ENCODE measurements at regions not wholly inside any gene's neighbourhood (a gene's known extent, or its start where the extent isn't known, plus 50 kb on each side); places are given as distances from the start of the nearest gene placed in this dataset.

- H3K9me3 ChIP-seq (replicated peaks; ENCODE audit: insufficient read depth, low read length), result no peaks in the 10 kb centered on the region
- peaks cover 32% of the 10 kb centered on the region for H3F3A ChIP-seq (ENCODE audit: insufficient read depth, low read length)
- no peak overlapping the region for H3K4me2 ChIP-seq (ENCODE audit: low read depth, low read length)
- H4K20me1 ChIP-seq (ENCODE audit: insufficient read depth, low read length), result no peaks in the 10 kb centered on the region
- H3K36me3 ChIP-seq (replicated peaks; ENCODE audit: insufficient read depth, low read length), result no peaks in the 10 kb centered on the region
- H3K4me1 ChIP-seq (ENCODE audit: low read length), result peaks cover 44% of the 10 kb centered on the region
- H3K27ac ChIP-seq (ENCODE audit: low read length), result no peak overlapping the region
- no peaks in the 10 kb centered on the region for H3K79me2 ChIP-seq (ENCODE audit: low read length)
- DNase-seq, result no peak
- H3K27me3 ChIP-seq (replicated peaks; ENCODE audit: insufficient read depth, low read length), result no peaks in the 10 kb centered on the region
- no peaks in the 10 kb centered on the region for H3K9me2 ChIP-seq (replicated peaks; ENCODE audit: insufficient read depth, low read length)
- H3K9ac ChIP-seq (ENCODE audit: low read length), result no peak overlapping the region
- H2AFZ ChIP-seq (ENCODE audit: low read length), result no peak overlapping the region
- no peak overlapping the region for H3K4me3 ChIP-seq (ENCODE audit: low read length)
- TF ChIP-seq EZH2phosphoT487 (IDR thresholded peaks at IDR 0.05; ENCODE audit: low read length), result no peak
- TF ChIP-seq CTCF (IDR thresholded peaks at IDR 0.05; ENCODE audit: low read length), result no peak
- no peak for TF ChIP-seq EZH2 (optimal IDR thresholded peaks at IDR 0.05; ENCODE audit: low read depth, low read length)
Observed at GRCh38 chr3:177322881-177323280, 125.6 kb upstream of the TBL1XR1 start.

GRCh38 chr3:177329854-177330253, 132.6 kb upstream of the TBL1XR1 start:
- H3K4me3 ChIP-seq (ENCODE audit: low read length), result no peak overlapping the region
- no peak overlapping the region for H3K4me2 ChIP-seq (ENCODE audit: low read depth, low read length)
- H3K4me1 ChIP-seq (ENCODE audit: low read length), result peaks cover 10% of the 10 kb centered on the region
- no peak for DNase-seq
- no peaks in the 10 kb centered on the region for H3K36me3 ChIP-seq (replicated peaks; ENCODE audit: insufficient read depth, low read length)
- H2AFZ ChIP-seq (ENCODE audit: low read length), result no peak overlapping the region
- H3K9me3 ChIP-seq (replicated peaks; ENCODE audit: insufficient read depth, low read length), result no peaks in the 10 kb centered on the region
- H3K27ac ChIP-seq (ENCODE audit: low read length), result no peak overlapping the region
- H3K9me2 ChIP-seq (replicated peaks; ENCODE audit: insufficient read depth, low read length), result no peaks in the 10 kb centered on the region
- TF ChIP-seq EZH2 (optimal IDR thresholded peaks at IDR 0.05; ENCODE audit: low read depth, low read length), result no peak
- TF ChIP-seq CTCF (IDR thresholded peaks at IDR 0.05; ENCODE audit: low read length), result no peak
- TF ChIP-seq EZH2phosphoT487 (IDR thresholded peaks at IDR 0.05; ENCODE audit: low read length), result no peak
- H3K27me3 ChIP-seq (replicated peaks; ENCODE audit: insufficient read depth, low read length), result no peaks in the 10 kb centered on the region
- H3K9ac ChIP-seq (ENCODE audit: low read length), result no peak overlapping the region
- peaks cover 7% of the 10 kb centered on the region for H3F3A ChIP-seq (ENCODE audit: insufficient read depth, low read length)
- H3K79me2 ChIP-seq (ENCODE audit: low read length), result no peaks in the 10 kb centered on the region
- H4K20me1 ChIP-seq (ENCODE audit: insufficient read depth, low read length), result no peaks in the 10 kb centered on the region

- Histone ChIP-seq H4K20me1 (ENCODE audit: insufficient read depth, low read length) (no peaks in the 10 kb centered on the region), H3K27ac (ENCODE audit: low read length) (no peak overlapping the region), H3F3A (ENCODE audit: insufficient read depth, low read length) (no peaks in the 10 kb centered on the region), H3K9me2 (replicated peaks; ENCODE audit: insufficient read depth, low read length) (no peaks in the 10 kb centered on the region), H3K27me3 (replicated peaks; ENCODE audit: insufficient read depth, low read length) (no peaks in the 10 kb centered on the region), H3K4me1 (ENCODE audit: low read length) (peaks cover 5% of the 10 kb centered on the region), H3K79me2 (ENCODE audit: low read length) (no peaks in the 10 kb centered on the region), H2AFZ (ENCODE audit: low read length) (no peak overlapping the region), H3K4me3 (ENCODE audit: low read length) (no peak overlapping the region), H3K36me3 (replicated peaks; ENCODE audit: insufficient read depth, low read length) (no peaks in the 10 kb centered on the region), H3K9me3 (replicated peaks; ENCODE audit: insufficient read depth, low read length) (no peaks in the 10 kb centered on the region), H3K4me2 (ENCODE audit: low read depth, low read length) (no peak overlapping the region), H3K9ac (ENCODE audit: low read length) (no peak overlapping the region)
- DNase-seq, result no peak
- TF ChIP-seq CTCF (IDR thresholded peaks at IDR 0.05; ENCODE audit: low read length), result no peak
Observed at GRCh38 chr3:177330779-177331178, 133.5 kb upstream of the TBL1XR1 start.

All from MM.1S (cell line).